ENCODE measurements at regions not wholly inside any gene's neighbourhood (a gene's known extent, or its start where the extent isn't known, plus 50 kb on each side); places are given as distances from the start of the nearest gene placed in this dataset.

- Histone ChIP-seq H3K36me3 (ENCODE audit: insufficient read depth, low read length) (no peaks in the 10 kb centered on the region), H3K4me1 (ENCODE audit: insufficient read depth, low read length) (peaks cover 6% of the 10 kb centered on the region; the same call in 1 of the 2 replicates), H3K9me3 (ENCODE audit: control insufficient read depth, insufficient read depth, low read length) (no peaks in the 10 kb centered on the region), H3K9ac (ENCODE audit: low read depth, low read length) (no peak overlapping the region)
Observed at GRCh38 chr3:187795207-187795960, 50.1 kb upstream of the BCL6 start.

- Histone ChIP-seq H3K36me3 (ENCODE audit: insufficient read depth, low read length) (no peaks in the 10 kb centered on the region), H3K9me3 (ENCODE audit: control insufficient read depth, insufficient read depth, low read length) (no peaks in the 10 kb centered on the region), H3K9ac (ENCODE audit: low read depth, low read length) (no peak overlapping the region), H3K4me1 (ENCODE audit: insufficient read depth, low read length) (peaks cover 6% of the 10 kb centered on the region; the same call in 1 of the 2 replicates)
Observed at GRCh38 chr3:187798126-187798525, 52.9 kb upstream of the BCL6 start.

GRCh38 chr3:187798531-187799530 lies 53.6 kb upstream of the BCL6 start:
- no peaks in the 10 kb centered on the region for H3K9me3 ChIP-seq (ENCODE audit: control insufficient read depth, insufficient read depth, low read length)
- no peak overlapping the region for H3K9ac ChIP-seq (ENCODE audit: low read depth, low read length)
- H3K4me1 ChIP-seq (ENCODE audit: insufficient read depth, low read length) = peaks cover 6% of the 10 kb centered on the region; the same call in 1 of the 2 replicates
- no peaks in the 10 kb centered on the region for H3K36me3 ChIP-seq (ENCODE audit: insufficient read depth, low read length)

- Histone ChIP-seq H3K4me1 (ENCODE audit: insufficient read depth, low read length) (peaks cover 6% of the 10 kb centered on the region; the same call in 1 of the 2 replicates), H3K9me3 (ENCODE audit: control insufficient read depth, insufficient read depth, low read length) (no peaks in the 10 kb centered on the region), H3K9ac (ENCODE audit: low read depth, low read length) (no peak overlapping the region), H3K36me3 (ENCODE audit: insufficient read depth, low read length) (no peaks in the 10 kb centered on the region)
Observed at GRCh38 chr3:187799942-187800641, 54.8 kb upstream of the BCL6 start.

- no peaks in the 10 kb centered on the region for H3K36me3 ChIP-seq (ENCODE audit: insufficient read depth, low read length)
- H3K9me3 ChIP-seq (ENCODE audit: control insufficient read depth, insufficient read depth, low read length) = no peaks in the 10 kb centered on the region
- H3K4me1 ChIP-seq (ENCODE audit: insufficient read depth, low read length) = peaks cover 6% of the 10 kb centered on the region; the same call in 1 of the 2 replicates
- H3K9ac ChIP-seq (ENCODE audit: low read depth, low read length) = no peak overlapping the region
Observed at GRCh38 chr3:187801152-187801551, 55.9 kb upstream of the BCL6 start.

- Histone ChIP-seq H3K9me3 (ENCODE audit: control insufficient read depth, insufficient read depth, low read length) (no peaks in the 10 kb centered on the region), H3K4me1 (ENCODE audit: insufficient read depth, low read length) (peaks cover 6% of the 10 kb centered on the region; the same call in 1 of the 2 replicates), H3K36me3 (ENCODE audit: insufficient read depth, low read length) (no peaks in the 10 kb centered on the region), H3K9ac (ENCODE audit: low read depth, low read length) (no peak overlapping the region)
Observed at GRCh38 chr3:187802203-187802927, 57.1 kb upstream of the BCL6 start.

GRCh38 chr3:187802928-187803259 lies 57.6 kb upstream of the BCL6 start:
- peaks cover 6% of the 10 kb centered on the region; the same call in 1 of the 2 replicates for H3K4me1 ChIP-seq (ENCODE audit: insufficient read depth, low read length)
- no peaks in the 10 kb centered on the region for H3K9me3 ChIP-seq (ENCODE audit: control insufficient read depth, insufficient read depth, low read length)
- H3K36me3 ChIP-seq (ENCODE audit: insufficient read depth, low read length) = no peaks in the 10 kb centered on the region
- H3K9ac ChIP-seq (ENCODE audit: low read depth, low read length) = no peak overlapping the region

- no peaks in the 10 kb centered on the region for H3K36me3 ChIP-seq (ENCODE audit: insufficient read depth, low read length)
- H3K4me1 ChIP-seq (ENCODE audit: insufficient read depth, low read length) = peaks cover 7% of the 10 kb centered on the region; the same call in 1 of the 2 replicates
- no peak overlapping the region for H3K9ac ChIP-seq (ENCODE audit: low read depth, low read length)
Observed at GRCh38 chr3:187804120-187804744, 59.0 kb upstream of the BCL6 start.

GRCh38 chr3:187804745-187805121 lies 59.5 kb upstream of the BCL6 start:
- Histone ChIP-seq H3K9ac (ENCODE audit: low read depth, low read length) (no peak overlapping the region), H3K4me1 (ENCODE audit: insufficient read depth, low read length) (peaks cover 7% of the 10 kb centered on the region; the same call in 1 of the 2 replicates), H3K9me3 (ENCODE audit: control insufficient read depth, insufficient read depth, low read length) (no peaks in the 10 kb centered on the region), H3K36me3 (ENCODE audit: insufficient read depth, low read length) (no peaks in the 10 kb centered on the region)

More at GRCh38 chr3:187804120-187804744, 59.0 kb upstream of the BCL6 start:
- H3K9me3 ChIP-seq (ENCODE audit: control insufficient read depth, insufficient read depth, low read length) = no peaks in the 10 kb centered on the region

GRCh38 chr3:187805774-187806173 lies 60.5 kb upstream of the BCL6 start:
- H3K9ac ChIP-seq (ENCODE audit: low read depth, low read length) = no peak overlapping the region
- H3K9me3 ChIP-seq (ENCODE audit: control insufficient read depth, insufficient read depth, low read length) = no peaks in the 10 kb centered on the region
- peaks cover 7% of the 10 kb centered on the region; the same call in 1 of the 2 replicates for H3K4me1 ChIP-seq (ENCODE audit: insufficient read depth, low read length)
- H3K36me3 ChIP-seq (ENCODE audit: insufficient read depth, low read length) = no peaks in the 10 kb centered on the region

GRCh38 chr3:187807086-187807862 lies 62.0 kb upstream of the BCL6 start:
- Histone ChIP-seq H3K4me1 (ENCODE audit: insufficient read depth, low read length) (peaks cover 7% of the 10 kb centered on the region; the same call in 1 of the 2 replicates), H3K36me3 (ENCODE audit: insufficient read depth, low read length) (no peaks in the 10 kb centered on the region), H3K9ac (ENCODE audit: low read depth, low read length) (no peak overlapping the region), H3K9me3 (ENCODE audit: control insufficient read depth, insufficient read depth, low read length) (no peaks in the 10 kb centered on the region)

- H3K4me1 ChIP-seq (ENCODE audit: insufficient read depth, low read length) = peaks cover 7% of the 10 kb centered on the region; the same call in 1 of the 2 replicates
- H3K9me3 ChIP-seq (ENCODE audit: control insufficient read depth, insufficient read depth, low read length) = no peaks in the 10 kb centered on the region
- no peaks in the 10 kb centered on the region for H3K36me3 ChIP-seq (ENCODE audit: insufficient read depth, low read length)
- no peak overlapping the region for H3K9ac ChIP-seq (ENCODE audit: low read depth, low read length)
Observed at GRCh38 chr3:187808527-187808895, 63.2 kb upstream of the BCL6 start.

GRCh38 chr3:187809612-187809991 lies 64.3 kb upstream of the BCL6 start:
- H3K36me3 ChIP-seq (ENCODE audit: insufficient read depth, low read length) = no peaks in the 10 kb centered on the region
- no peaks in the 10 kb centered on the region for H3K9me3 ChIP-seq (ENCODE audit: control insufficient read depth, insufficient read depth, low read length)
- peaks cover 7% of the 10 kb centered on the region; the same call in 1 of the 2 replicates for H3K4me1 ChIP-seq (ENCODE audit: insufficient read depth, low read length)
- no peak overlapping the region for H3K9ac ChIP-seq (ENCODE audit: low read depth, low read length)

Data from ES-I3 (cell line).